ENCODE measurements at regions not wholly inside any gene's neighbourhood (a gene's known extent, or its start where the extent isn't known, plus 50 kb on each side); places are given as distances from the start of the nearest gene placed in this dataset.

DNA sequence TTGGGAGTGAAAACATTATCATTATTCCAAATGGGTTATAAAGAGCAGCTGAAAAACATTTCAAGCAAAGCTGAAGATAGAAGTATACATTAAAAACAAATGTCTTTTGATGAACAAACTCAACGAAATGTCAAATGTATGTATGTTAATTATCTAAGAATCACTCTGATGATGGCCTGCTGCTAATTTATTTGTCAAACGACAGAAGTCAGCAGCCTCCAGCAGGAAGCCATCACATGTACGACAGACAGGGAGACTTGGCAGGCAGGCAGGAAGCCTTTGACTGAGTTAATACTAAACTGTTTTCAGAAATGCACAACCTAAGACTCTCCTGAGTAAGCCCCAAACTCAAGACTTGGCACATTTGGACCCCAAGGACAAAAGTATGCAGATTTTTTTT is 491.1 kb downstream of the ZNF385D start:
- TF ChIP-seq, protein P1, sequence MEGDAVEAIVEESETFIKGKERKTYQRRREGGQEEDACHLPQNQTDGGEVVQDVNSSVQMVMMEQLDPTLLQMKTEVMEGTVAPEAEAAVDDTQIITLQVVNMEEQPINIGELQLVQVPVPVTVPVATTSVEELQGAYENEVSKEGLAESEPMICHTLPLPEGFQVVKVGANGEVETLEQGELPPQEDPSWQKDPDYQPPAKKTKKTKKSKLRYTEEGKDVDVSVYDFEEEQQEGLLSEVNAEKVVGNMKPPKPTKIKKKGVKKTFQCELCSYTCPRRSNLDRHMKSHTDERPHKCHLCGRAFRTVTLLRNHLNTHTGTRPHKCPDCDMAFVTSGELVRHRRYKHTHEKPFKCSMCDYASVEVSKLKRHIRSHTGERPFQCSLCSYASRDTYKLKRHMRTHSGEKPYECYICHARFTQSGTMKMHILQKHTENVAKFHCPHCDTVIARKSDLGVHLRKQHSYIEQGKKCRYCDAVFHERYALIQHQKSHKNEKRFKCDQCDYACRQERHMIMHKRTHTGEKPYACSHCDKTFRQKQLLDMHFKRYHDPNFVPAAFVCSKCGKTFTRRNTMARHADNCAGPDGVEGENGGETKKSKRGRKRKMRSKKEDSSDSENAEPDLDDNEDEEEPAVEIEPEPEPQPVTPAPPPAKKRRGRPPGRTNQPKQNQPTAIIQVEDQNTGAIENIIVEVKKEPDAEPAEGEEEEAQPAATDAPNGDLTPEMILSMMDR (conservative IDR thresholded peaks at IDR 0.05; ENCODE audit: low read depth, low read length), result no peak
- TF ChIP-seq POLR2A (IDR thresholded peaks at IDR 0.05; ENCODE audit: low read depth, low read length) (no peak), MAZ (IDR thresholded peaks at IDR 0.05; ENCODE audit: borderline replicate concordance, low read depth, low read length) (no peak), RAD21 (IDR thresholded peaks at IDR 0.05; ENCODE audit: low read length) (no peak), MXI1 (IDR thresholded peaks at IDR 0.05; ENCODE audit: borderline replicate concordance, low read depth, low read length) (no peak), CHD1 (IDR thresholded peaks at IDR 0.05; ENCODE audit: low read depth, low read length) (no peak), MAFK (IDR thresholded peaks at IDR 0.05; ENCODE audit: low read depth, low read length) (no peak), BHLHE40 (IDR thresholded peaks at IDR 0.05; ENCODE audit: low read depth, low read length) (no peak), FOS (IDR thresholded peaks at IDR 0.05; ENCODE audit: low read depth, low read length) (no peak), NFE2L2 (IDR thresholded peaks at IDR 0.05; ENCODE audit: low read depth, low read length) (no peak), CEBPB (IDR thresholded peaks at IDR 0.05; ENCODE audit: low read depth, low read length) (no peak)
